H1 (cell line): ENCODE measurements at regions not wholly inside any gene's neighbourhood (a gene's known extent, or its start where the extent isn't known, plus 50 kb on each side); places are given as distances from the start of the nearest gene placed in this dataset.

Experiments
- CTCF ChIA-PET: fragments of 300-600 bp; sonication (Branson Sonifier 250); formaldehyde crosslinking; loops from one replicate; lab custom pipeline; 2021; ENCODE audit not compliant: partially characterized antibody; lab: Charles Lee
- POLR2A ChIA-PET: fragments of 300-600 bp; sonication (Branson Sonifier 250); formaldehyde crosslinking; loops from one replicate; lab custom pipeline; 2021; ENCODE audit warnings: inconsistent platforms; ENCODE audit not compliant: partially characterized antibody; lab: Charles Lee
- DNase-seq, 2 experiments: peaks; one replicate each; pipeline versions ENCODE4 v3.0.0 to v3.0.0-alpha.2; 2010 to 2022; ENCODE audit warnings: low spot score in 2 of 2, low read depth in 1 of 2, mixed read lengths in 1 of 2
- FAIRE-seq: peaks from 2 replicates; lab custom pipeline; 2011; peaks lifted over from hg19 to GRCh38; lab: Jason Lieb, UNC
- H2AFZ ChIP-seq: 2 replicates; pipeline ENCODE4 v1.8.1; 2012; ENCODE audit warnings: low read length, inconsistent platforms
- H2AK5ac ChIP-seq: 2 replicates; pipeline ENCODE4 v1.6.1; 2013; ENCODE audit warnings: low read depth, low read length
- H2BK120ac ChIP-seq: replicated peaks from 2 replicates; pipeline ENCODE3; 2013; ENCODE audit warnings: low read depth, low read length, inconsistent platforms
- H2BK12ac ChIP-seq: 2 replicates; pipeline ENCODE4 v1.6.1; 2013; ENCODE audit warnings: low read depth, low read length
- H2BK15ac ChIP-seq: 2 replicates; pipeline ENCODE4 v1.6.1; 2013; ENCODE audit warnings: low read length
- H2BK20ac ChIP-seq: 2 replicates; pipeline ENCODE4 v1.6.1; 2013; ENCODE audit warnings: low read length
- H2BK5ac ChIP-seq: 2 replicates; pipeline ENCODE4 v1.6.1; 2013; ENCODE audit warnings: low read depth, low read length
- H3K14ac ChIP-seq: 2 replicates; pipeline ENCODE4 v1.6.1; 2013; ENCODE audit warnings: inconsistent platforms; ENCODE audit not compliant: insufficient read length
- H3K18ac ChIP-seq: 2 replicates; pipeline ENCODE4 v1.6.1; 2013; ENCODE audit warnings: low read length; ENCODE audit errors: extremely low read depth
- H3K23ac ChIP-seq: 2 replicates; pipeline ENCODE4 v1.6.1; 2013; ENCODE audit warnings: inconsistent platforms; ENCODE audit not compliant: insufficient read length
- H3K23me2 ChIP-seq: 2 replicates; pipeline ENCODE4 v1.6.1; 2013; ENCODE audit warnings: low read depth, low read length
- H3K27ac ChIP-seq: 2 replicates; pipeline ENCODE4 v1.6.1; 2011; ENCODE audit warnings: low read depth, low read length, inconsistent platforms
- H3K27me3 ChIP-seq, 4 experiments: replicated peaks in 1 of 4; 1 replicate in 1 of 4; 2 replicates in 3 of 4; pipeline versions ENCODE4 v1.6.1 to v1.8.1; 2011 to 2013; ENCODE audit warnings: low read length in 3 of 4, mild to moderate bottlenecking in 3 of 4, inconsistent platforms in 2 of 4, mixed read lengths in 2 of 4, moderate library complexity in 1 of 4; ENCODE audit not compliant: control insufficient read depth in 3 of 4, insufficient read depth in 3 of 4; ENCODE audit errors: extremely low read depth in 1 of 4
- H3K36me3 ChIP-seq, 4 experiments: 2 replicates each; pipeline versions ENCODE4 v1.6.1 to v1.8.1; 2011 to 2013; ENCODE audit warnings: mild to moderate bottlenecking in 4 of 4, low read length in 3 of 4, moderate library complexity in 2 of 4, control low read depth in 1 of 4, inconsistent platforms in 1 of 4; ENCODE audit not compliant: insufficient read depth in 4 of 4, control insufficient read depth in 2 of 4
- H3K4ac ChIP-seq: replicated peaks from 2 replicates; pipeline ENCODE3; 2013; ENCODE audit warnings: low read length, low read depth, mixed read lengths, inconsistent platforms; ENCODE audit not compliant: insufficient read length
- H3K4me1 ChIP-seq, 4 experiments: replicated peaks in 1 of 4; 1 replicate in 1 of 4; 2 replicates in 3 of 4; pipeline versions ENCODE4 v1.6.1 to v1.8.1; 2011 to 2013; ENCODE audit warnings: low read length in 3 of 4, inconsistent platforms in 2 of 4, mixed read lengths in 1 of 4; ENCODE audit not compliant: insufficient read depth in 4 of 4, control insufficient read depth in 3 of 4
- H3K4me2 ChIP-seq, 2 experiments: 2 replicates each; pipeline versions ENCODE4 v1.6.1 to v1.8.1; 2011 to 2013; ENCODE audit warnings: low read depth in 2 of 2, low read length in 2 of 2, control low read depth in 1 of 2, inconsistent platforms in 1 of 2, mild to moderate bottlenecking in 1 of 2; ENCODE audit not compliant: insufficient read depth in 1 of 2
- H3K4me3 ChIP-seq, 4 experiments: fragments of 200-600, 300-600 bp in 1 of 4; sonication (generic), shearing (Covaris generic), sonication (Bioruptor Twin) in 1 of 4; 2 replicates each; pipeline versions ENCODE4 v1.5.1 to v1.8.1; 2011 to 2016; ENCODE audit warnings: low read length in 4 of 4, low read depth in 3 of 4, control low read depth in 2 of 4, inconsistent platforms in 2 of 4, mild to moderate bottlenecking in 2 of 4, mixed read lengths in 1 of 4, moderate library complexity in 1 of 4; ENCODE audit not compliant: insufficient read depth in 2 of 4; ENCODE audit errors: extremely low read depth in 1 of 4
- H3K56ac ChIP-seq: replicated peaks from 2 replicates; pipeline ENCODE3; 2013; ENCODE audit warnings: low read depth, mild to moderate bottlenecking, mixed read lengths, low read length, inconsistent platforms; ENCODE audit not compliant: insufficient read length
- H3K79me1 ChIP-seq: 2 replicates; pipeline ENCODE4 v1.6.1; 2013; ENCODE audit warnings: low read depth, low read length, control low read depth
- H3K79me2 ChIP-seq, 2 experiments: 2 replicates each; pipeline versions ENCODE4 v1.6.1 to v1.8.1; 2012 to 2013; ENCODE audit warnings: low read length in 2 of 2, mild to moderate bottlenecking in 2 of 2, inconsistent platforms in 1 of 2; ENCODE audit not compliant: insufficient read depth in 2 of 2, control insufficient read depth in 1 of 2
- H3K9ac ChIP-seq, 4 experiments: replicated peaks in 1 of 4; 1 replicate in 1 of 4; 2 replicates in 3 of 4; pipeline versions ENCODE4 v1.6.1 to v1.8.1; 2011 to 2013; ENCODE audit warnings: low read depth in 3 of 4, low read length in 3 of 4, control low read depth in 2 of 4, mild to moderate bottlenecking in 2 of 4, moderate library complexity in 2 of 4, inconsistent platforms in 1 of 4; ENCODE audit errors: extremely low read depth in 1 of 4
- H3K9me3 ChIP-seq, 2 experiments: 2 replicates each; pipeline versions ENCODE4 v1.6.1 to v1.8.1; 2012 to 2013; ENCODE audit warnings: mild to moderate bottlenecking in 2 of 2, moderate library complexity in 2 of 2, control low read depth in 1 of 2, inconsistent platforms in 1 of 2, low read depth in 1 of 2, low read length in 1 of 2, mixed read lengths in 1 of 2; ENCODE audit not compliant: insufficient read depth in 2 of 2
- H4K20me1 ChIP-seq, 2 experiments: replicated peaks in 1 of 2; 2 replicates each; pipeline versions ENCODE3 to v1.8.1; 2011 to 2013; ENCODE audit warnings: inconsistent platforms in 2 of 2, low read length in 2 of 2, mild to moderate bottlenecking in 1 of 2; ENCODE audit not compliant: insufficient read depth in 2 of 2, control insufficient read depth in 1 of 2
- H4K5ac ChIP-seq: 2 replicates; pipeline ENCODE4 v1.6.1; 2013; ENCODE audit warnings: low read length, low read depth, mixed read lengths, inconsistent platforms; ENCODE audit not compliant: insufficient read length
- H4K8ac ChIP-seq: 2 replicates; pipeline ENCODE4 v1.8.0; 2013; ENCODE audit warnings: mild to moderate bottlenecking, moderate library complexity, low read length, inconsistent platforms; ENCODE audit not compliant: insufficient read depth; ENCODE audit errors: extremely low read depth
- H4K91ac ChIP-seq: replicated peaks from 2 replicates; pipeline ENCODE3; 2013; ENCODE audit warnings: low read length, mixed read lengths, inconsistent platforms; ENCODE audit not compliant: insufficient read length
- CREB1 ChIP-seq: IDR thresholded peaks from 2 replicates; pipeline ENCODE4 v1.6.1; 2012; ENCODE audit warnings: inconsistent platforms
- WGBS, 2 experiments: shearing (Covaris generic) in 1 of 2; methylation state at CpG; one replicate each; pipeline versions ENCODE4 v1.1.6 to v1.1.7; 2013 to 2015; ENCODE audit warnings: low lambda C conversion rate in 2 of 2, mixed read lengths in 2 of 2, inconsistent platforms in 1 of 2, low coverage in 1 of 2, missing lambda C conversion rate in 1 of 2; ENCODE audit not compliant: insufficient replicate concordance in 2 of 2, insufficient coverage in 1 of 2, insufficient read length in 1 of 2; ENCODE audit errors: extremely low coverage in 1 of 2, missing lambda C conversion rate in 1 of 2; 5-methylcytosine and 5-hydroxymethylcytosine counted together
- TF ChIP-seq, protein P1 (sequence below): IDR thresholded peaks from 2 replicates; pipeline ENCODE4 v1.6.1; 2012; ENCODE audit warnings: low read length, inconsistent platforms

DNA sequence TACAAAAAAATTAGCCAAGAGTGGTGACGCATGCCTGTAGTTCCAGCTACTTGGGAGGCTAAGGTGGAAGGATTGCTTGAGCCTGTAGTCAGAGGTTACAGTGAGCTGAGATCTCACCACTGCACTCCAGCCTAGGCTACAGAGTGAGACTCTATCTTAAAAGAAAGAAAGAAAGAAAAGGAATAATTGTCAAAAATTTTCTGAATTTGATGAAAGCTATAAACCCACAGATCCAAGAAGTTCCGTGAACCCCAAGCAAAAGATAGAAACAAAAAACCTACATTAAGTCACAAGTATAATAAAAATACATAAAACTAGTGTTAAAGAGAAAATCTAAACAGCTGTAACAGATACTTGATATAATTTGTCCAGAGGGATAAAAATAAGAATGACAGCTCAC, 60.1 kb upstream of the KMT2C start:
- Histone ChIP-seq H4K8ac (no peak overlapping the region), H2BK15ac (no peak overlapping the region), H3K4me2 (no peak overlapping the region), H3K27me3 (no peaks in the 10 kb centered on the region), H3K27ac (no peak overlapping the region), H2BK20ac (no peak overlapping the region), H4K5ac (no peak overlapping the region), H3K14ac (no peak overlapping the region), H2BK120ac (no peak overlapping the region), H4K20me1 (no peaks in the 10 kb centered on the region), H3K79me1 (no peaks in the 10 kb centered on the region), H3K79me2 (no peaks in the 10 kb centered on the region), H3K18ac (no peak overlapping the region), H2BK5ac (no peak overlapping the region), H3K9me3 (peaks cover 0 to 4% of the 10 kb centered on the region in 2 experiments; a peak in 2 of 4 replicates), H3K23me2 (no peaks in the 10 kb centered on the region), H4K91ac (no peak overlapping the region), H3K4ac (no peak overlapping the region), H3K4me3 (no peak overlapping the region), H2AFZ (no peak overlapping the region), H3K56ac (no peak overlapping the region), H2AK5ac (no peak overlapping the region), H3K23ac (no peak overlapping the region), H3K36me3 (no peaks in the 10 kb centered on the region), H3K4me1 (no peaks in the 10 kb centered on the region), H3K9ac (no peak overlapping the region), H2BK12ac (no peak overlapping the region)
- FAIRE-seq: no peak
- CTCF ChIA-PET: interaction anchor here (1.0 to 1.3 kb wide), 2 partner anchors 9 to 211 kb away, joined by 3 to 4 read pairs; no protein-coding TSS in a partner anchor
- DNase-seq: no peak
- WGBS, 2 experiments: 52% methylated on average over 2 of the region's 2 CpGs; no CpG with 5 or more reads in 1 of the 2 experiments
- POLR2A ChIA-PET: interaction anchor here (1.3 to 1.6 kb wide), 2 partner anchors 8 to 32 kb away, joined by 3 to 4 read pairs; no protein-coding TSS in a partner anchor
- no peak for TF ChIP-seq CREB1
- TF ChIP-seq, protein P1, sequence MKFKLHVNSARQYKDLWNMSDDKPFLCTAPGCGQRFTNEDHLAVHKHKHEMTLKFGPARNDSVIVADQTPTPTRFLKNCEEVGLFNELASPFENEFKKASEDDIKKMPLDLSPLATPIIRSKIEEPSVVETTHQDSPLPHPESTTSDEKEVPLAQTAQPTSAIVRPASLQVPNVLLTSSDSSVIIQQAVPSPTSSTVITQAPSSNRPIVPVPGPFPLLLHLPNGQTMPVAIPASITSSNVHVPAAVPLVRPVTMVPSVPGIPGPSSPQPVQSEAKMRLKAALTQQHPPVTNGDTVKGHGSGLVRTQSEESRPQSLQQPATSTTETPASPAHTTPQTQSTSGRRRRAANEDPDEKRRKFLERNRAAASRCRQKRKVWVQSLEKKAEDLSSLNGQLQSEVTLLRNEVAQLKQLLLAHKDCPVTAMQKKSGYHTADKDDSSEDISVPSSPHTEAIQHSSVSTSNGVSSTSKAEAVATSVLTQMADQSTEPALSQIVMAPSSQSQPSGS: no peak
